H1 (cell line): ENCODE measurements at regions not wholly inside any gene's neighbourhood (a gene's known extent, or its start where the extent isn't known, plus 50 kb on each side); places are given as distances from the start of the nearest gene placed in this dataset.

ENCODE experiments used
- GABPA ChIP-seq: IDR thresholded peaks from 2 replicates; pipeline ENCODE4 v1.6.1; 2011; ENCODE audit warnings: mild to moderate bottlenecking, low read length, moderate library complexity, borderline replicate concordance; ENCODE audit not compliant: insufficient read depth
- POLR2A ChIP-seq, 2 experiments: IDR thresholded peaks; 1 replicate in 1 of 2; 2 replicates in 1 of 2; pipeline ENCODE4 v1.6.1; 2011; ENCODE audit warnings: low read depth in 2 of 2, low read length in 2 of 2, mild to moderate bottlenecking in 2 of 2; ENCODE audit errors: control extremely low read depth in 1 of 2

- no peak for TF ChIP-seq POLR2A (IDR thresholded peaks at IDR 0.05; ENCODE audit: control extremely low read depth in 1 of 2, low read depth in 2 of 2, low read length in 2 of 2)
- no peak for TF ChIP-seq GABPA
Measured at GRCh38 chr4:58411904-58412303, 1301.7 kb upstream of the IGFBP7 start.
